ENCODE measurements at regions not wholly inside any gene's neighbourhood (a gene's known extent, or its start where the extent isn't known, plus 50 kb on each side); places are given as distances from the start of the nearest gene placed in this dataset.
"Not testable (repeated sequence)": the region's sequence is repeated elsewhere in the genome, so short reads cannot be mapped to it uniquely, and the experiment has no call there.

DNA sequence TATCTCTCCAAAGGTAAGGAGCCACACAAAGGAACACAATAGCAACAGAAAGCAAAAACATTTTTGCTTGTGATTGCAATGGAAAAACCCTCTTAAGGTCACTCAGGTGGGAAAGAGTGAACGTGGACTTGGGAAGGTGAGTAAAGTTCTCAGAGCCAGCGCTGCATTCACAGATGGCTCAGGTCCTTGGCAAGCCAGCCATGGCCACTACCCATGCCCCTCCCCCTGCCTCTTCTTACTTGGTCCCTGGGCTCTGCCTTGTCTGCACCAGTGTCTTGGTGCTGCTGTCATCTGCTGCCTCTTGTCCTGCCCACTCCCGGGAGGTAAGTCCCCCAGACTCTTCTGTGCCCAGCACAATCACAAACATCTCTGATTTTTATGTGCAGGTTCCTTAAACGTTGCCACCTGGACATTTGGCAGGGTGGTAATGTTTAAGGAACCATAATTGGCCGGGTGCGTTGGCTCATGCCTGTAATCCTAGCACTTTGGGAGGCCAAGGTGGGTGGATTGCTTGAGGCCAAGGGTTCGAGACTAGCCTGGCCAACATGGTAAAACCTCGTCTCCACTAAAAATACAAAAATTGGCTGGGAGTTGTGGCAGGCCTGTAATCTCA, 74.6 kb downstream of the FEM1C start:
- DNase-seq (ENCODE audit: low read depth in 2 of 2): no peak

DNA sequence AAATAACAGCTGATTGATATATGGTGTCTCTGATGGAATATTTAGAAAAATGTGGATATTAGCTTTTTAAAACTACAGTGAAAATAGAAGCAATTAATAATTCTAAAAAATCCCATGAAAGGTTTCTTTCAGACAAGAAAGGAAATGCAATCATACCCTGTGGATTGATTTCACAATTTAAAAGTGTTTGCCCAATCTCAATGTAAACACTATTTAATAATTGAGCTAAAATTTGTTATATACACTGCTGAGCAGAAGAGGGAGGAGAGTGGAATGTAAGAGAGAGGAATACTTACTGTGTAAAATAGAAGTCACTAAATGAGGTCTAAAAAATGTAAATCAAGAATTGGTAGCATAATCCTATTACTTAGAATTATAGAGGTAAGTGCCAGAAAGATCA, 76.9 kb downstream of the FEM1C start:
- no peak for DNase-seq (ENCODE audit: low read depth in 2 of 2)

DNA sequence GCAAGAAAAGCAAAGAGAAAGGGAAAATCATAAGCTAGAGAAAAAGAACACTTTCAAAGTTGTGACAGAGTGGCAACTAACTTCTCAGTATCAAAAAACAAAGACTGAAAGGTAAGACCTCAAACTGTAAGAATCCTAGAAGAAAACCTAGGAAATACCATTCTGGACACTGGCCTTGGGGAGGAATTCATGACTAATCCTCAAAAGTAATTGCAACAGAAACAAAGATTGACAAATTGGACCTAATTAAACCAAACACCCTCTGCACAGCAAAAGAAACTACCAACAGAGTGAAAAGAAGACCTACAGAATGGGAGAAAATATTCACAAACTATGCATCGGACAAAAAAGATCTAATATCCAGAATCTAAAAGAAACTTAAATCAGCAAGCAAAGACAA, 79.1 kb downstream of the FEM1C start:
- no peak for DNase-seq (ENCODE audit: low read depth in 2 of 2)

DNA sequence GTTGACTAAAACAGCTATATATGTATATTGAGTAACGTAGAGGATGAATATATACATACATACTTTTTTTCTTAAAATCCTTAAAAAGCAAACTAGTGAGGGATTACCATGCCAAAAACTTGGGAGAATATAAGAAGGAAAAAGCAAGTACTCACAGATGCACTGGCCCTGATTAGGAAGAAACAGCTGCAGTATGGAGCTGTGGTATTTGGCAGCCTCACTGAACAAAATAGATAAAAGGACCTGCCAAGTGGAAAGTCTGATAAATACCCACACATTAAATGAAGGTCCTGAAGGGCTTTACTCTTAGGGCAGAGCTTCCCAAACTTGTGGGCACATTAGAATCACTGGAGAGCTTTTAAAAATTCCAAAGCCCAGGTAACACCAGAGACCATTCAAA, 80.6 kb downstream of the FEM1C start:
- no peak for DNase-seq (ENCODE audit: low read depth in 2 of 2)

DNA sequence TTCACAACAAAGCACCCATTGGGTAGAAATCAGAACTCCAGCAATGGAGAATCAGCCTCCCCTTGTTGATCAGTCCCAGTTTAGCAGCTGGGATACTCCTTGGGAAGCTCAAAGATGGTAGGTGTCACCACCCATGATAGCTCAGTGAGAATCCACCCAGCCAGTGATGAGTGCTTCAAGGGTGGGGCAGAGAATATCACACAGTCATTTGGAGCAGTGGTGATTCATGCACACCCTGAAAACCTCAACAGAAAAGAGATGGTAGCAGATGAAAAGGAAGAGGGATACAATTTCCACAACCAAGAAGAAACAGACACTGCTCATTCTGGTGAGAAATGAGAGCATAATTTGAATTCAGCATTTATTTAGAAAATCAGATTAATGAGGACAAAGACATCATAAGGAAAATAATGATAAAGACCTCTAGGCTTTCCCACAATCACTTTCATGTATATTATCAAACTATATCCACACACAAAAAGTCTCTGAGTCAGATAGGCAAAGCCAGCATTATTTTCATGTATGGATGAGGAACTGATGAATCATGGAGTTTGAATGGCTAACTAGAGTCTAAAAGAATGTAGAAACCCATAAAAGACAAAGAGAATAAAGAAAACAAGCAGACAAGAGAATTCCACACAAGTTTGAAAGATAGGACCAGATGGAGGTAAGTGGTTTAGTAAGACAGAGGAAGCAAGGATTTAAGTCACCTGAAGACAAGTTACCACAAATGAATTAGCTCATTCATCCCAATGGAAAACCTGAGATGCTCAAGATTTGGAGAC, 82.9 kb downstream of the FEM1C start:
- peak; percentile 21 to 24 for DNase-seq (ENCODE audit: low read depth in 2 of 2)

DNA sequence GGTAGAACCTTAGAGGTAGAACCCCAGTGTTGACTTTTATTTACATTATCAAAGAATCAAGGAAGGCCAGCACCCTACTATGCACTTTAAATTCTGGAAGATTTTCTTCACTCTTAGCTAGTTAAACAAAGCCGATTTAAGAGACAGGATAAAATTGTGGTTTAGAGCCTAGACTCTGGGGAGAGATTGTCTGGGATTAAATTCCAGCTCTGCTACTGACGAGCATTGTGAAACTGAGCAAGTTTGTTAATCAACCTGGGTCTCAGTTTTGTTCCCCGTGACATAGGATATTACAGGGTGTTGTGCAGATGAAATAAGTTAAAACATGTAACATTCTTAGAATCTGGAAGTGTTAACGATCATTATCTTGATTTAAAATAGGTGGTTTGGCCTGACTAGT, 83.5 kb downstream of the FEM1C start:
- DNase-seq (ENCODE audit: low read depth in 2 of 2): no peak

DNA sequence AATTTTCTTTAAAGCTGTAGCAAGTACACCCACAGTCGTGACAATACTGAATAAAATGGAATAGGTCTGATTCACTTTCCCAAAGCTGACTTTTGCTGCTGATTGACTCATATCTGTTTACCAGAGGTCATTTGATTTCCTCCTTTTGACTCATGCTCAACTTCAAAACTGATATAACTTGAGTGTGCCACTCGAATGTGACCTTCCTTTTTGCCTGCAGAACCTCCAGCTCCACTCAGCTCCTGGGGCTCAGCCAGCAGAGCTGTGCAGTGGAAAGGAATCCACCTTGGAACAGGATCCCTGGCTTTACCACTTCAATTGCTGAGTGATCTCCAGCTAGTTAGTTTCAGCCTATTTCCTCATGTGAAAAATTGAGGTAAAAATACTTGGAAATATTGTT, 84.1 kb downstream of the FEM1C start:
- no peak for DNase-seq (ENCODE audit: low read depth in 2 of 2)

DNA sequence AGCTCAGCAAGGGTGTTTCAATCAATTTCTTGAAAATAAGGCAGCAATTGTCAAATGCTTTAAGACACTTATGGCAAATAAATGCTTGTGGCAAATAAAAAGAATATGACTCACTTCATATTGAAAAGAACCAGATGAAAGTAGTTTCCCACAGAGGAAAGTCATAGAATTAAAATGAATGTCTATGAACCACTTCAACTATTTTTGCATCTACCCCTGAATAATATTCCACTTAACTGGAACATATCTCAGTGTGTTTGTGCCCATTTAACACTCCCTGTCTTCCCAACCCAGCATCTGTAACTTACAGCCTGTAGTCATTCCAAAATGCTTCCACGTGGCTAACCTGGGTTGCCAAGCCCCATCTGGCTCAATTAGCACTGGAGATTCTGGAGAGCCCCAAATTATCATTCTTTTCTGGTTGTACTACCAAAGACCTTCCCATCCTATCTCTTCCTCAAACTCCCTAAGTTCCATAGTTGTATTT, 84.7 kb downstream of the FEM1C start:
- no peak for DNase-seq (ENCODE audit: low read depth in 2 of 2)

DNA sequence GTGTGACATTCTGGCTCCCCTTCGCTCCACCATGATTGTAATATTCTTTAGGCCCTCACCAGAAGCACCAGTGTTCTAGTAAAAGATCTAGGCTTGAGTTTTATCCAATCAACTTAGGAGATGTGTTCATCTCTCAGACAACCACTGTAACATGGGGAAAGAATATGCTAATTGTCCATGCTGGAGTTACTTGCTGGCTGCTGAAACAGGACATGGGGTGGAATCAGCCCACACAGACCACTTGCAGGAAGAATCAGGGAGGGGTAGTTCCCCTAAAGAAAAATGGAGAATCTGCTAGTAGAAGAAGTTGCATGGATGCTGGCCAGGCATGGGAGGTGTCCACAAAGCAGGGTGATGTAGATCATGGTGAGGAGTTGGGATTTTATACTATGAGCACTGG, 86.2 kb downstream of the FEM1C start:
- DNase-seq (ENCODE audit: low read depth in 2 of 2): no peak

DNA sequence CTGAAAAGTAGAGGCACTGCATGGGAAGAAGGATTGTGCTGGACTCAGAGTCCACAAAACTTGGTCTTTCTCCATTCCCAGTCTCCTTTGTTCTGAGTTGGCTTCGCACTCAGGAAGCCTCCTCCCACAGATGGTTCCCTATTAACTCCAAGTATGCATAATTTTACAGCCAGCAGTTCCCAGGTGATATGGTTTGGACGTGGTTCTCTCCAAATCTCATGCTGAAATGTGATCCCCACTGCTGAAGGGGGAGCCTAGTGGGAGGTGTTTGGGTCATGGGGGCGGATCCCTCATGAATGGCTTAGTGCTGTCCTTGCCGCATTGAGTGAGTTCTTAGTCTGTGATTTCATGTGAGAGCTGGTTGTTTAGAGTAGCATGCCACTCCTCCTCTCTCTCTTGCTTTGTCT, 86.6 kb downstream of the FEM1C start:
- no peak for DNase-seq (ENCODE audit: low read depth in 2 of 2)

DNA sequence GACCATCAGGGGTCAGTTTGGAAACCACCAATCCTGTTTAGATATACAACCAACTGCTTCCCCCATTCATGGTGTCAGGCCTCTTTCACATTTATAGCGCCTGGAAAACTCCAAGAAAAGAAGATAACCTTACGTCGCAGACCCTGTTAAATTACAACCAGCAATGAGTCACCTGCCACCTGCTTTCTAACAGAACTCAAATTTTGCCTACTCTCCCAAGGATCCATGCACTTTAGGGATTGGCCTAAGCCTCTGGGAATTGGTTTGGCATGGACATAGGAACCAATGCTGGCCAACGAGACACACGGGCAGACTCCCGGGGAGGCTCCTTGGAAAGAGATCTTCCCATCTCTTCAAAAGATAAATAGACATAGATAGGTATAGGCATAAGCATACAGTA, 87.0 kb downstream of the FEM1C start:
- no peak for DNase-seq (ENCODE audit: low read depth in 2 of 2)

DNA sequence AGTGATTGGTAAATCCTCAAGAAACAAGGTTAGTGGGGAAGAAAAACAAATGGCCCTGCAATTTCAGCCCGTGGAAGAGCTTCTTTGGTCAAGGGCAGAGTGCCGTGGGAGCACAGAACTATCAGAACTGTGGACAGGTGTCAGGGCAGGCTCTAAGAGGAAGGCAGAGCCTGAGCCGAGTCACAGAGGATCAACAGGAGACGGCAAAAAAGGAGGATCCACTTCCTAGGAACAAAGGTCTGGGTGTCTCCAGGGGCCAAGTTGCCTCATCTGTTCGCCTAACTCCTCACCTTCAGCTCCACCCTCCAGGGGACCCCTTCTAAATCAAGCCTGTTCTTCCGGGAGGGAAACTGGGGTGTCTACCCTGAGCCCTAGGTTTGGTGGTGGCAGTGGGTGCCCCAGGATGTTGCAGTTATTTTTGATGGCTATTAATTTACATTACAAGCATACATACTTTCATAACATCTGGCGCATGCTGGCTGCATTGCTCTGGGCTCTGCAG, 88.0 kb downstream of the FEM1C start:
- DNase-seq (ENCODE audit: low read depth in 2 of 2): no peak

DNA sequence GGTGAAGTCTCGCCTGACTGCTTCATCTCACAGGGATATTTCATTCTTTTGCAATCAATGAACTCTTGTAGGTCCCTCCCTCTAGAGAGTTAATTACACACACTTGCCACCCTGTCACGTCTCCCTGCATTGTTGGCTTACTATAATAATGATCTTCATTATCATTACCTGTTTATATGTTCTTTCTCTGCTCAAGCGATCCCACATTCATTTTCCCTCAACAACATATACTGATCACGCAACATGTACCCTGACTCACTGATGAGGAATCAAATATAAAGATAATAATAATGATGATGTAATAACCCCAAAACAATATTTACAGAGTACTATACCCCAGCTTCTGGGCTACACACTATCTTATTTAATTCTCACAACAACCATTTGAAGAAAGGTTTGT, 88.5 kb downstream of the FEM1C start:
- no peak for DNase-seq (ENCODE audit: low read depth in 2 of 2)

DNA sequence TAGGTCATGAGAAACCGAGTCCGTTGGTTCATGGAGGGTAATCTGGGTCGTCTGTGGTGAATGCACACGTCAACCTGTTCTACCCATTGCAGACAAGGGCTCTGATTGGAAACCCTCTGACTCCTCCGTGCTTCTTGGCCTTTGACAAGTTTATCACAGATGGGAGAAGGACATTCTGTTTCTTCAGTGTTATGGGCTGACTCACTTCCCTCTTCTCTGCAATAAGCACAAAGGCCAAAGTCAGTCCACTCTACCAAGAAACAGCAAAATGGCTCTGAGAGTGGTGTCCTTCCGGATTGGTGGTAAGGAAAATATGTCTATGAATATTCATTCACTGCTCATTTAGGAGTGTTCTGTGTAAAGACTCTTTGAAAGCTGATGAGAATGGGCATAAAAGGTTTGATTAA, 89.3 kb downstream of the FEM1C start:
- DNase-seq (ENCODE audit: low read depth in 2 of 2): no peak

DNA sequence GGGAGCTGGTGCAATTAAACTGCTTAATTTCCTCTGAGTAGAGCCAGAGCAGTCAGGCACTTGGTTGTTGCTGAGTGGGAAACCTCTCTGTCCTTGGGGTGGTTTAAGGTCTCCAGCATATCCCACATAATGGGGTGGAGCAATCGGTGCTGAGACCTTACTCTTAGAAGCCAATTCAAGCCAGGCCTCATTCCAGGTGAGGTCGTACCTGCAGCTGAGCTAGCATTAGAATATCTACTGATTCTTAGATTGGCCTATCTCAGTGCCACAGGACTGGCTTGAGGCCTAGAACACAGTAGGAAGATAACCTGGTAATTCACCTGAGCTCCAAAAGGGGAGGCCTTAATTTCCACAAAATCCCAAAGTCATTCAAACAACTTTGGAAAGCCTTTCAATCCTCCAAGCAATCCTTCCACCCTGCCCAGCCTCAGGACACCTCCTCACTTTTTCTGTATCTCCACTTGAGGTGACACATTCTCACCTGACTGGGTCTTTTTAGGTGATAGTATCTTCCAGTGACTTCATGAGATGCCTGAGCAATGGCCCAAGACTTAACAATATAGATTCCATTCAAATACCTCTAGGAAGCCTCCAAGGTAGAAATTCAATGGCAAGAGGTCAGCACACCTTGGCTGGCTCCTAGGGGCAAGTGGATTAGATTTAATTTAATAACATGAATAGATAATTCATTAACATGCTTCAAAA, 91.0 kb downstream of the FEM1C start:
- no peak for DNase-seq (ENCODE audit: low read depth in 2 of 2)

DNA sequence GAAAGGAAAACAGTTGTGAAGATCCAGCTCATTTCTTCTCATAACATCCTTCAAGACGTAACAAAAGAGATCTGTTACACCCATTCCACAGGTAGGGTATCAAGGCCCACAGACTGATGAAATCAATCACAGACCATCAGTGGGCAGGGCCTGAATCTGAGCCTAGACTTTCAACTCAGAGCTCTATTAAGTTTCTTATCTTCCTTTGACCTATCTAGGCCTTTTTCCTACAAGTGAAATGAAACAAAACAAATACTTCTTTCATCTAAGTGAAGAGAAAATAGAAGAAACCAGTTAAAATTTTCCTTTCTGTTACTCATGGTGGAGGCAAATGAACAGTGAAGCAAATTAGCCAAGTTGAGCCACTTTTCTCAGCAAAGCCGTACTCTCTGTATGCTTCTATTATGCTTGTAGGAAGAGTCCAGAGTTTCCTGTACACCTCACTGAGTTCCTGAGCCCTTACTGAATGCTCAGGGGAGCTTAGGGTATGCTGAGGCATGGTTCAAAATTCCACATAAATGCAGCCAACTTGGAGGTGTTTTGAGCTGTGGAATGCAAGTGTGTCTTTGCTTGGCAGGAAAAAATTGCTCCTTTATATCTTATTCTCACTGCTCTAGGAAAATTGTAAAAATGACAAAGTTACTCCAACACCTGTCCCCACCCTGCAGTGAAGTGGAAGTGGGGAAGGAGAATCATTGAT, 91.9 kb downstream of the FEM1C start:
- no peak for DNase-seq (ENCODE audit: low read depth in 2 of 2)

DNA sequence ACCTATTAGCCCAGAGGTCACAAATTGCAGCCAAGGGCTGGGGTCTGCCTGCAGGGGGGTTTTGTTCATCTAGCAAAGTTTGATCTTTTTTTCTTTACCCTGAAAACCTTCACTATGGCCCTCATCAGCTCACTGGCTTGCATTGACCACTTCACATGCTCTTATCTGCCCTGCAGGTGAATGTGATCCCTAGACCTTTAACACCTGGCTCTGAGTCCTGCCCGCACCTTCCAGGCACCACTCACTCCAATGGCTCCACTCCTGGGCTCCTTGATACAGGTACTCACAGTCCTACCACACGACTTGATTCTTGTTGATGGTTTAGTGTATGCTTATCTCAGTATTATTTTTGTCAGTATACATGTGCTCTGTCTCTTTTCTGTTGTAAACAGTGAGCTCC, 92.5 kb downstream of the FEM1C start:
- DNase-seq (ENCODE audit: low read depth in 2 of 2): no peak

DNA sequence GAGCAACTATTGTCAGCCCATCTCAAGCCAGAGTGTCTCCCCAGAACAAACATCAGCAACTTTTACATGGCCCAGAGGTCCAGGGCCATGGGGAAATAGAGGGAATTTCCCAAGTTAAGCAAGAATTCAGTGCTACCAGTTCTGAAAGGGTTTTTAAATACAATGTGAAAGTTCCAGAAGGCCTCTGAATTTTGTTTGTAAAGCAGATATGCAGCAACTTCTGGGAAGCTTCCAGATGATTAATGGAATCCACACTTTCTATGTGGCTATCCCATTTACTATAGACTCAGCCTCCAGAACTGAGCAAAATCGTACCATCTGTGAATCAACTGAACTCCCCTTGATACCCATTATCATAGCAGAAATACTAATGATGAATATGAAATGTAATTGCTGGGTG, 93.8 kb downstream of the FEM1C start:
- DNase-seq (ENCODE audit: low read depth in 2 of 2): no peak

DNA sequence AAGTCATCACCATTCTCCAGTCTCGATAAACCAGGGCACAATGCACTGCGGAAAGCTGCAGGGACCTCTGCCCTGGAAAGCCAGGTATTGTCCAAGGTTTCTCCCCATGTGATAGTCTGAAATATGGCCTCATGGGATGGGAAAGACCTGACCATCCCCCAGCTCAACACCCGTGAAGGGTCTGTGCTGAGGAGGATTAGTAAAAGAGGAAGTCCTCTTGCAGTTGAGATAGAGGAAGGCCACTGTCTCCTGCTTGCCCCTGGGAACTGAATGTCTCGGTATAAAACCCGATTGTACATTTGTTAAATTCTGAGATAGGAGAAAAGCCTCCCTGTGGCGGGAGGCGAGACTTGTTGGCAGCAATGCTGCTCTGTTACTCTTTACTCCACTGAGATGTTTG, 95.9 kb downstream of the FEM1C start:
- DNase-seq (ENCODE audit: low read depth in 2 of 2): not testable (repeated sequence)

DNA sequence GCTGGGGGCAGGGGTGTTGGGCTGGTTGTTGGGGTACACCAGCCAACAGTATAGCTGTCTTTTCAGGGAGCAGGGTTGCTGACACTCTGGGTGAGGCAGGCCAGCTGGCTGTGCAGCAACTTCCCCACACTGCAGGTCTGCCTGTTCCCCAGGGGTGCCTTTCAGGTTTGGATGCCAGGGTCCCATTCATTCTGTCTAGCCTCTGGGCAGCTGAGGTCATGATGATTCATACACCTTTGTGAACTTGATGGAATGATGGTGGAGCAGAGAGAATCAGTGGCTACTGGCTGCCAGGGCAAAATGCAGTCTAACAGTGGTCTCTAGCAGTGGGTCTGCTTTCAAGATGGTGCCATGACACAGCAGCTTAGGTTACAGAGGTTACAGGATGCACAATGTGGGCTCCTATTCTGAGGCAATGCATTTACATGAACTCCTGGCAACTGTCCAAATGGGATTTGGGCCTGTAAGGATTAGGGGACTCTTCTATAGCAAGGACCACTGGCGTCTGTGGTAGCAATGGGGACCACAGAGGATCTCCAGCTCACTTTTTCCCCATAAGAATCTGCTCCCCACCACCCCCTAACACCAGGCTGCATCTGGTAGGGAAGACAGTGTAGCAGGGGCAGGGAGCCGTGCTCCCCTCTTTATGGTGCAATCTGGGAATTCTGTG, 103.7 kb downstream of the FEM1C start:
- no peak for DNase-seq (ENCODE audit: low read depth in 2 of 2)

DNA sequence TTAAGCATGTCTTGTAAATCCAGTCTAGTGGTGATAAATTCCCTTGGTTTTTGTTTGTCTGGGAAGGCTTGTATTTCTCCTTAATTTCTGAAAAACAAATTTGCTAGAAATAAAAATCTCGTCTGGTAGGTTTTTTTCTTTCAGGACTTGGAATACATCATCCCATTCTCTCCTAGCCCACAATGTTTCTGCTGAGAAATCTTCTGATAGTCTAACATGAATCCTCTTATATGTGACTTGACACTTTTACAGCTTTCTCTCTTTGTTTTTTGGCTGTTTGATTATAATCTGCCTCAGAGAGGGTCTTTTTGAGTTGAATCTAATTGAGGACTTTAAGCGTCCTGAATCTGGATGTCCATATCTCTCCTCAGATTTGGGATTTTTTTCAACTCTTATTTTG, 104.9 kb downstream of the FEM1C start:
- no peak for DNase-seq (ENCODE audit: low read depth in 2 of 2)

DNA sequence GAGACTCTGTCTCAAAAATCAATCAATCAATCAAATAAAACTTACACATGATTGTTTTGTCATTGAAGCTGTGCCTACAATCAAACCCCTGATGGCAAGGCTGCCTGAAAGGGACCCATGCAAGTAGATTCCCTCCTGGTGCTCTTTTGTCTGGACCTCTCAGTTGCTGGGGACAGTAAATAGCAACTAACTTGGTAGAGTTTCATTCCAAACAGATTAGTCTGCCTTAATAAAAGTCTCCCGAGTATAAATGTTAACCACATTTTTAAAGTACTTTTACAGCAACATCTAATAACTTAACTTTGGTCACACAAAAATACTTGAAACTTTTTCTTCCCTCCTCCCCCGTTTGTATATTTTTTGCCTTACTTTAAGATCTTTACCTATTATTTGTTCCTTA, 105.5 kb downstream of the FEM1C start:
- DNase-seq (ENCODE audit: low read depth in 2 of 2): no peak

All from stimulated activated CD8-positive, alpha-beta memory T cell treated with anti-CD3 and anti-CD28 coated beads, Interleukin-15, amount 100 ng/mL, for 48 hours (primary cell).